ENCODE measurements at regions not wholly inside any gene's neighbourhood (a gene's known extent, or its start where the extent isn't known, plus 50 kb on each side); places are given as distances from the start of the nearest gene placed in this dataset.
"Not testable (repeated sequence)": the region's sequence is repeated elsewhere in the genome, so short reads cannot be mapped to it uniquely, and the experiment has no call there.

- peak in 1 of 3 experiments; percentile 42 for DNase-seq (ENCODE audit: low read depth in 2 of 3, low spot score in 2 of 3)
Observed at GRCh38 chr3:197459571-197459970, 96.2 kb downstream of the BDH1 start.

DNA sequence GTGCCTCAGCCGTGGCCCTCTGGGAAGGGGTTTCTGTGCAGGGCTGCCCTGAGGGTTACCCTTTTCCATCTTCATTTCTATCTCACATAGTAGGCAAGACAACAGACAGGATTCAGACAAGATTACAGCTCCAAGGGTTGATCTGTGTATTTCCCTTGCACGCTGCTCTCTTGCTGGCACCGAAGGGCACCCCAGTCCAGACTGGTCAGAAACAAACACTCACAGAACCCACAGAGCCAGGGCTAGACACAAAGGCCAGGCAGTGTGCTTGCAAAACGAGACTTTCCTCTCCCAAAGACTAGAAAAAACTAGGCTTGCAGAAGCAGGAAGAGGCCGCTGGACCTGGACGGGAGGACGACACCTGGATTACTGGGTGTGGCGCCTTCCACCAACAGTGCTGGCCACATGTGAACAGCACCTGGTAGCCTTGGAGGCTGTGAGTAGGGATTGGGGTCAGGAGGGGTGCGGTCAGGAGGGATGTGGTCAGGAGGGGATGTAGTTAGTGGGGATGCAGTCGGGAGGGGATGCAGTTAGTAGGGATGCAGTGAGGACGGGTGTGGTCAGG lies 96.8 kb downstream of the BDH1 start:
- no peak for DNase-seq (ENCODE audit: low read depth in 2 of 3, low spot score in 2 of 3)

- DNase-seq (ENCODE audit: low read depth in 2 of 3, low spot score in 2 of 3): no peak
Observed at GRCh38 chr3:197458179-197458707, 97.5 kb downstream of the BDH1 start.

DNA sequence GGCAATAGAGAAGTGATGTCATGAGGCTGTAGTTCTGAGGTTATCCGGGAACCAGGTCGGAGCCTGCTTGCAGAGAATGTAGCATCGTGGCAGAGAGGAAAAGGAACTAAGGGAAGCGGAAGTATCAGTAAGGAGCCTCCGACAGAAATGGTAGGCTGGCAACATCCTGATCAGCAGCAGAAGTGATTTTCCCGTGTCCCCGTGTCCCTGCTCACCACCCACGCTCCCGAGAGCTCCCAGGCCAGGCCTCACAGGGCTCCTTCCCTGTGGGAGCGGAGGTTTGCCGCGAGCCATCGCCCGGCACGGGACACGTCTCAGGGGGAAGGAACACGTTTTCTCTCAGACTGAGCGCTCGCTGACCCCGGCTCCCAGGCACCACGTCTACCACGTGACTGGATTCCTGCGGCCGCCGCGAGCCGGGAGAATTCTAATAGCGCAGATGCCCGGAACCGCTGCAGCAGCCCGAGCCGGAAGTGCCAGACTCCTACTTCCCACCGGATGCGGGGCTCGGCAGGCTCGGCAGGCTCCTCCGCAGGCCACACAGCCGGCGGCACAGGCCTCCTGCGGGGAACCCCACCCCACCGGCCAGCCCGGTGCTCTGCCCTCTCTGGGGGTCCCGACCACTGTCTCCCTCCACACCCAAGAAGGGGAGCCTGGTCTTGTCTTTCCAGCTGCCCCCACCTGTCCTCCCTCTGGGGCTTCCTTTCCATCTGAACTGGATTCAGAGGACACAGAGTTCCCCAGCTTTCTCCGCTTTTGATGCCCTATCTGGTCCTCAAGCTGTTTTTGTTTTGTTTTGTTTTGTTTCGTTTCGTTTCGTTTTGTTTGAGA lies 99.3 kb downstream of the BDH1 start:
- DNase-seq (ENCODE audit: low read depth in 2 of 3, low spot score in 2 of 3): peak; percentile 19 to 38 (median 32)

GRCh38 chr3:197454841-197455240 lies 100.9 kb downstream of the BDH1 start:
- DNase-seq (ENCODE audit: low read depth in 2 of 3, low spot score in 2 of 3): not testable (repeated sequence)

GRCh38 chr3:197454014-197454413 lies 101.8 kb downstream of the BDH1 start:
- no peak for DNase-seq (ENCODE audit: low read depth in 2 of 3, low spot score in 2 of 3)

DNA sequence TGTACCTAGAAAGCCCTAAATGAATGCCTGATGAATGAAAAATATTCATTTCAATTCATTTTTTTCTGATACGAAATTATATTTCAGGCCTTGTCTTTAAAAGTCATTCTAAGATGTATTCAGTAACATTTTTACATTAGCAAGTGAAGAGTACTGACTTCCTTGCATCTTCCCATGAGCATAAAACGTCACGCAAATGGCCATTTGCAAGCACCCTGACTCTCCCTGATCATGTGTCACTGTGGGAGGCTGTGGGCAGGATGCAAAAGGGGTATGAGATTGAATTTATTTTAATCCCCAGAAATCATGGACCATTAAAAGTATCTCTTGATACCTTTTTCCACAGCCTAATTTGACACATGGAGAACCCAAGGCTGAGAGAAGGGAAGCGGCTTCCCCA lies 105.0 kb downstream of the BDH1 start:
- no peak for DNase-seq (ENCODE audit: low read depth in 2 of 3, low spot score in 2 of 3)

GRCh38 chr3:197450308-197450707 lies 105.5 kb downstream of the BDH1 start:
- no peak for DNase-seq (ENCODE audit: low read depth in 2 of 3, low spot score in 2 of 3)

DNA sequence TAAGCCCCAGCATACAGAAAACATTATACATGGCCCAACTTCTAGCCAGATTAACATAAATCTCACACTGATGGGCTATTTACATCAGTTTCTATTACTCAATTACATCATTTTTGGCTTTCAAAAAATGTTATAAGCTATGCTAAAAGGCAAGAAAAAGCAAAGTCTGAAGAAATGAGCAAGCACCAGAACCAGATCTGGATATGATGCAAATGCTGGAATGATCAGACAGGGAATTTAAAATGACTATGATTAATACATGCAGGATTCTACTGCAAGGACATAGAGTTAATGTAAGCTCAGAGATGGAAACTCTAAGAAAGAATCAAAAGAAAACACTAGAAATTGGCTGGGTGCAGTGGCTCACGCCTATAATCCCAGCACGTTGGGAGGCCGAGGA lies 106.6 kb downstream of the BDH1 start:
- DNase-seq (ENCODE audit: low read depth in 2 of 3, low spot score in 2 of 3): not testable (repeated sequence)

GRCh38 chr3:197447781-197448180 lies 108.0 kb downstream of the BDH1 start:
- not testable (repeated sequence) for DNase-seq (ENCODE audit: low read depth in 2 of 3, low spot score in 2 of 3)

DNA sequence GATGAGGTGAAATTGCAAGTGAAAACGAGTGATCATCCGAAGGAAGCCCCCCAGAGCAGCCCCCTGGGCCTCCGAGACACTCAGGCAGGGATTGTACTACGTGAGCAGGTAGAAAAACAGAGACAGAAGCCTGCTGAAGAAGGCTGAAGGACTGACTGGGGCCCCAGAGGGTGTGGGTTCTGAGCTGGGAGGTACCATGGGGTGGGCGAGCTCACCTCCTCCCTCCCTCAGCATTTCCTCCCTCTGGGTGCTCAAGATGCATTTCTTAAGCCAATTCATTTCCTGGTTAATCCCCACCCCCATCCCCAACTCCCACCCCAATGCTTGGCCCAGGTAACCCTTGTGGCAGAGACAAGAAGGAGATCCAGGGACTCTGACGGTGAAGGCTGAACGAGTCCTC lies 108.7 kb downstream of the BDH1 start:
- no peak for DNase-seq (ENCODE audit: low read depth in 2 of 3, low spot score in 2 of 3)

- DNase-seq (ENCODE audit: low read depth in 2 of 3, low spot score in 2 of 3): no peak
Observed at GRCh38 chr3:197446700-197447056, 109.1 kb downstream of the BDH1 start.

DNA sequence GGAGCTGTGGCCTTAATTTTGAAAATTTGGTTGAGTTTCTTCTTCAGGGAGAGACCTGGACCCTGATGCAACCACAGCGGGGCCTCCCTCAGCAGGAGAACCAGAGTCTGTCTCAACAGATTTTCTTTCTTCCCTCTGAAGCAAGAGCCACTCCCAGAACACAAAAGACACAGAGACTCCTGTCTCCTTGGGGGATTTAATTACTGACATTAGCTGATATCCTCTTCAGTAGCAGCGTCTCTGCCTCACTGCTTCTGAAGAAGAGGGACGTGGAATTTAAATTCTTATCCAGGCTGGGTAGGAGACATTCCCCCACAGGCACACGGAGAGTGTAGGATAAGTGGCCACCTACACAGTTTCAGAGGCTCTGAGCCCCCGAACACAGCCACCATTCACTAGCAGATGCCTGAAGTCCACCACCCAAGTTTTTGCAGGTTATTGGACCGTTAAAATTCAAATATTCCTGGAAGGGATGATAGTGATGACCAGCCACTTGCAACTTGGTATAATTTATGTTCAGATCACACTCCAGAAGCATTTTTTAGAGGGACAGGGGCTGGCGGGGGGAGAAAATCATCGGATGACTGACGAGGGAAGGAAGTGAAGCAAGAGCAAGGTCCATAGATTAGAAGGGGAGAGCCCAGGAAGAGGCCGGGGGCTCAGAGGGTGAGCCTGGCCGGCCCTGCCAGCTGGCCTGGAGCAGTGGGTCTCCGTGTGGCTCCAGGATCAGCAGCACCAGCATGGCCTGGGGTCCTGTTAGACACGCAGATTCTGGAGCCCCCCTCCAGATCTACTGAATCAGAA lies 109.7 kb downstream of the BDH1 start:
- no peak for DNase-seq (ENCODE audit: low read depth in 2 of 3, low spot score in 2 of 3)

GRCh38 chr3:197444793-197445379 lies 110.9 kb downstream of the BDH1 start:
- DNase-seq (ENCODE audit: low read depth in 2 of 3, low spot score in 2 of 3): no peak

- no peak for DNase-seq (ENCODE audit: low read depth in 2 of 3, low spot score in 2 of 3)
Observed at GRCh38 chr3:197443506-197443905, 112.3 kb downstream of the BDH1 start.

- DNase-seq (ENCODE audit: low read depth in 2 of 3, low spot score in 2 of 3): no peak
Observed at GRCh38 chr3:197440717-197441303, 115.0 kb downstream of the BDH1 start.

DNA sequence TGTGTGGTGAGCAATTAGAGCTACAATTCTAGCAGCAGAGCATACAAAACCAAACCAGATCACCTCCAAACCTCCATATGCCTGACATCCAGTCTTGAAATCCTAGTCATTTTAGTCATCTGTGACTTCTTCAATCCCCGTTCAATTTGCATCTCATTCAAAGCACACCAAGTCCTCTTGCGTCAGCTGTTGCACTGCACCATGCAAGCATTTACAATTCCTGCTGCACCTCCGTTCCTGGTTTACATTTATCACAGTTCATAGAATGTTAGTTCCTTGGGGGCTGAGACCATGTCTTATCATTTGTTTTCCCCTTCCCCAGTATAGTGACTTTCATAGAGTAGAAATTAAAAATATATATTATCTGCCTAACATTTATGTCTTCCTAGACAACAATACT lies 116.9 kb downstream of the BDH1 start:
- DNase-seq (ENCODE audit: low read depth in 2 of 3, low spot score in 2 of 3): no peak

DNA sequence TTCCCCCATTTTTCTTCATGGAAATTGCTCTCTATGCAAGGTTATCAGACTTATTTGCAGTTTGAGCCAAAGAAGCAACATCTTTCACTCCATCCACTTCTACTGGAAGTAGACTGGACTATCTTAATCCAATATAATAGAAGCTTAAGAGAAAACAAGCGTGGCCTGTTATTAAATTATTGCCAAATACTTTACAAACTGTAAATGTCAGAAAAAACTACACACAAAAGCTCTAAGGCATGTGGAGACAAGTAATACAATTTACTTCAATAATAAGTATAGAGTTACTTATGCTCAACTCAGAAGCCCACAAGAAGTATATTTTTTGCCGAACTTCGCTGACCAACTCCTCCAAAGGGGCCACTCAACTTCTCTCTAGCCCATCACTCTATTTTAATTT lies 120.3 kb downstream of the BDH1 start:
- DNase-seq (ENCODE audit: low read depth in 2 of 3, low spot score in 2 of 3): no peak

GRCh38 chr3:197434830-197435229 lies 120.9 kb downstream of the BDH1 start:
- no peak for DNase-seq (ENCODE audit: low read depth in 2 of 3, low spot score in 2 of 3)

- DNase-seq (ENCODE audit: low read depth in 2 of 3, low spot score in 2 of 3): no peak
Observed at GRCh38 chr3:197432384-197433127, 123.2 kb downstream of the BDH1 start.
